A673 (cell line): ENCODE measurements at regions not wholly inside any gene's neighbourhood (a gene's known extent, or its start where the extent isn't known, plus 50 kb on each side); places are given as distances from the start of the nearest gene placed in this dataset.

ENCODE experiments used
- CTCF ChIP-seq: fragments of 300-800, 200-600 bp; sonication (generic); conservative IDR thresholded peaks from 2 replicates; pipeline ENCODE4 v1.5.1; 2017; ENCODE audit warnings: low read depth, mild to moderate bottlenecking, antibody characterized with exemption, low read length, moderate library complexity, mixed read lengths
- EZH2 ChIP-seq: fragments of 200-600 bp; sonication (generic); IDR thresholded peaks from 2 replicates; pipeline ENCODE4 v1.6.1; 2017; ENCODE audit warnings: borderline replicate concordance, low read depth, mild to moderate bottlenecking, mixed read lengths, antibody characterized with exemption, low read length; ENCODE audit not compliant: poor library complexity, severe bottlenecking

- TF ChIP-seq CTCF (no peak), EZH2 (no peak)
Observed at GRCh38 chr12:126469211-126469610, 1404.0 kb downstream of the AACS start.
